Peyer's patch (tissue), 4 donors: ENCODE measurements at regions not wholly inside any gene's neighbourhood (a gene's known extent, or its start where the extent isn't known, plus 50 kb on each side); places are given as distances from the start of the nearest gene placed in this dataset.

Experiments used
- DNase-seq, 3 donors: peaks; one replicate each; pipeline ENCODE4 v3.0.0-alpha.2; 2017 to 2019
- H3K27ac ChIP-seq, 4 donors: fragments of 200-600 bp; sonication (generic); one replicate each; pipeline ENCODE4 v1.5.1; 2016 to 2019
- H3K27me3 ChIP-seq, 2 donors: fragments of 200-600 bp; sonication (generic); one replicate each; pipeline ENCODE4 v1.5.1; 2019
- H3K36me3 ChIP-seq, 3 donors: fragments of 200-600 bp; sonication (generic); one replicate each; pipeline ENCODE4 v1.5.1; 2016 to 2019
- H3K4me1 ChIP-seq, 4 donors: fragments of 200-600 bp; sonication (generic); one replicate each; pipeline ENCODE4 v1.5.1; 2016 to 2019
- H3K4me3 ChIP-seq, 4 donors: fragments of 200-600 bp; sonication (generic); 1 replicate in 3 of 4; 2 replicates in 1 of 4; pipeline ENCODE4 v1.5.1; 2016 to 2019; ENCODE audit warnings: mild to moderate bottlenecking in 1 of 4
- H3K9me3 ChIP-seq, 4 donors: fragments of 200-600 bp; sonication (generic); one replicate each; pipeline ENCODE4 v1.5.1; 2016 to 2019; ENCODE audit warnings: mild to moderate bottlenecking in 1 of 4
- POLR2A ChIP-seq, 2 donors: fragments of 450-650 bp; IDR thresholded peaks; one replicate each; pipeline ENCODE4 v1.5.1; 2017; ENCODE audit warnings: antibody characterized with exemption in 2 of 2, mild to moderate bottlenecking in 2 of 2, moderate library complexity in 2 of 2
- TF ChIP-seq, protein P1 (sequence below), 6 experiments: fragments of 450-650 bp in 4 of 6; fragments of 200-600 bp in 2 of 6; sonication (generic) in 1 of 6; IDR thresholded peaks; one replicate each; pipeline ENCODE4 v1.5.1; 2017 to 2019; ENCODE audit warnings: antibody characterized with exemption in 6 of 6, mild to moderate bottlenecking in 3 of 6, moderate library complexity in 1 of 6

DNA sequence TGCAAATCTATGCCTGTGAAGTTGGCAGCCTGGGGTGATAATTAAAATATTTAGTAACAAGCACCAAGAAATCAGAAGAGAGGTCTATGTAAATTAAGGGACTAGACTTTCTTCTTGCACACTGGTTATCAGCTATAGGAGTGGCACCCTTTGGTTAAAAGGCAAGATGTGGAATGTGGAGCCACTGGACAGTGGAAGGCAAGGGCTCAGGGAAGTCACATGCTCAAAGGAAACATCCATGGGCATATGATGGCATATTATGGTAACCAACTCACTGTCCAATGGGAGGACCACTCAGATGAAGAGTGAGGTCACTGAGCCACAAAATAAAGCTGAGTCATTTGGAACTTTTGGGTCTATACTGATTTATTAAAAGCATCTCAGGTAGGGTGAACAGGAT lies 165.6 kb upstream of the PRICKLE2 start:
- Histone ChIP-seq H3K27me3 (no peaks in the 10 kb centered on the region), H3K27ac (no peak overlapping the region), H3K9me3 (no peaks in the 10 kb centered on the region), H3K4me3 (no peak overlapping the region), H3K36me3 (no peaks in the 10 kb centered on the region), H3K4me1 (no peaks in the 10 kb centered on the region)
- TF ChIP-seq, protein P1, sequence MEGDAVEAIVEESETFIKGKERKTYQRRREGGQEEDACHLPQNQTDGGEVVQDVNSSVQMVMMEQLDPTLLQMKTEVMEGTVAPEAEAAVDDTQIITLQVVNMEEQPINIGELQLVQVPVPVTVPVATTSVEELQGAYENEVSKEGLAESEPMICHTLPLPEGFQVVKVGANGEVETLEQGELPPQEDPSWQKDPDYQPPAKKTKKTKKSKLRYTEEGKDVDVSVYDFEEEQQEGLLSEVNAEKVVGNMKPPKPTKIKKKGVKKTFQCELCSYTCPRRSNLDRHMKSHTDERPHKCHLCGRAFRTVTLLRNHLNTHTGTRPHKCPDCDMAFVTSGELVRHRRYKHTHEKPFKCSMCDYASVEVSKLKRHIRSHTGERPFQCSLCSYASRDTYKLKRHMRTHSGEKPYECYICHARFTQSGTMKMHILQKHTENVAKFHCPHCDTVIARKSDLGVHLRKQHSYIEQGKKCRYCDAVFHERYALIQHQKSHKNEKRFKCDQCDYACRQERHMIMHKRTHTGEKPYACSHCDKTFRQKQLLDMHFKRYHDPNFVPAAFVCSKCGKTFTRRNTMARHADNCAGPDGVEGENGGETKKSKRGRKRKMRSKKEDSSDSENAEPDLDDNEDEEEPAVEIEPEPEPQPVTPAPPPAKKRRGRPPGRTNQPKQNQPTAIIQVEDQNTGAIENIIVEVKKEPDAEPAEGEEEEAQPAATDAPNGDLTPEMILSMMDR (IDR thresholded peaks at IDR 0.05), result no peak
- TF ChIP-seq POLR2A (IDR thresholded peaks at IDR 0.05), result no peak
- DNase-seq, result no peak

DNA sequence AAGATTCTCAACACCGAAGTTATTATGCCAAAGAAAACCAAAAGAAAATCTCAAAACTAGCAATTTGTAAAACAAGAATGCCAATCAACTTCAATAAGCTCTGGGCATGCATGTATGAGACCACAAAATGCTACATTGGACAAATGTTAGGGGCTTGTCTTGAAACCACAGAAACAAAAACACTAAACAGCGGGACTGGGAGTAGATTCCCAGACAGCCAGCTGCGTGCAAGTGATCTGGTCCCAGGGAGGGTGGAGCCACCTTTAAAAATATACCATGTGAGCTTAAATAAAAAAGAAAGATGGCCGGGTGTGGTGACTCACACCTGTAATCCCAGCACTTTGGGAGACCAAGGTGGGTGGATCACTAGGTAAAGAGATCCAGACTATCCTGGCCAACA lies 163.6 kb upstream of the PRICKLE2 start:
- H3K4me1 ChIP-seq, result no peaks in the 10 kb centered on the region
- no peaks in the 10 kb centered on the region for H3K9me3 ChIP-seq
- no peaks in the 10 kb centered on the region for H3K27me3 ChIP-seq
- H3K4me3 ChIP-seq, result no peak overlapping the region
- no peak overlapping the region for H3K27ac ChIP-seq
- no peak for DNase-seq
- no peaks in the 10 kb centered on the region for H3K36me3 ChIP-seq
- TF ChIP-seq, protein P1 (IDR thresholded peaks at IDR 0.05), result no peak
- TF ChIP-seq POLR2A (IDR thresholded peaks at IDR 0.05), result no peak

DNA sequence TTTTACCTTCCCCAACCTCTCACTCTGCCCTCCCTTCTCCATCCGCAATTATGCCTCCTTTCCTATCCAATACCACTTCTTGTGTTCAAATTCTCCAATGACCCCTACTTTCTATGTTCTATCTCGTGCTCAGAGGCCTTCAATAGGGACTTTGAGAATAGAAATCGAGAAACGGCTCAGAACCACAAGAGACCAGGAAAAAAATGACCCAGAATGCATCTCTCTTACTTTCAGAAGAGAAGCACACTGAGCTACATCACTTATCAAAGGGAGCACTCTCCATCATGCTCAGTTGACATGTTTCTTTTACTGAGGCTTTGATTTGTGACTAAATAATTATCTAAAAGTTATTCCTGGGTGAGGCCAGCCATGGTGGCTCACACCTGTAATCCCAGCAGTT lies 162.4 kb upstream of the PRICKLE2 start:
- Histone ChIP-seq H3K27ac (no peak overlapping the region), H3K4me3 (no peak overlapping the region), H3K27me3 (no peaks in the 10 kb centered on the region), H3K4me1 (no peaks in the 10 kb centered on the region), H3K9me3 (no peaks in the 10 kb centered on the region), H3K36me3 (no peaks in the 10 kb centered on the region)
- no peak for DNase-seq
- TF ChIP-seq, protein P1 (IDR thresholded peaks at IDR 0.05), result no peak
- TF ChIP-seq POLR2A (IDR thresholded peaks at IDR 0.05), result no peak

DNA sequence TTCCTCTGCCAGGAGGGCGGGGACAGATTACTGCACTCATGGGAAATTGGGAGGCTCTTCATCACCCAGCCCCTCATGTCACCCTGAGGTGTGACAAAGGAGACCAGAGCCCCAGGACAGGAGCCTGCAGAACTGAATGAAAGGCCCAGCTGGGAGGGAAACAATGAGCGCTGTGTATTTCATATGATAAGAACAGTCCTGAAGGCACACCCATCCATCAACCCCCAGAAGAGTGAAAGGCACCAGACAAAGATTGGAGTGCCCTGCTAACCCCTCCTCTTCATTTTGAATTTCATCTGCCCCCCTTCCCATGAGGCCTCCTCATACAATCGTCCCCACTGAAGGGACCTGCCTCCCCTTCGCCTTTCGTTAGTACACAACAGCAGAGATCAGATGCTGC lies 160.0 kb upstream of the PRICKLE2 start:
- H3K9me3 ChIP-seq, result no peaks in the 10 kb centered on the region
- no peak for TF ChIP-seq POLR2A (IDR thresholded peaks at IDR 0.05)
- TF ChIP-seq, protein P1 (IDR thresholded peaks at IDR 0.05), result no peak
- H3K4me3 ChIP-seq, result no peak overlapping the region
- H3K36me3 ChIP-seq, result no peaks in the 10 kb centered on the region
- H3K27me3 ChIP-seq, result no peaks in the 10 kb centered on the region
- no peak for DNase-seq
- no peak overlapping the region for H3K27ac ChIP-seq
- no peaks in the 10 kb centered on the region for H3K4me1 ChIP-seq

DNA sequence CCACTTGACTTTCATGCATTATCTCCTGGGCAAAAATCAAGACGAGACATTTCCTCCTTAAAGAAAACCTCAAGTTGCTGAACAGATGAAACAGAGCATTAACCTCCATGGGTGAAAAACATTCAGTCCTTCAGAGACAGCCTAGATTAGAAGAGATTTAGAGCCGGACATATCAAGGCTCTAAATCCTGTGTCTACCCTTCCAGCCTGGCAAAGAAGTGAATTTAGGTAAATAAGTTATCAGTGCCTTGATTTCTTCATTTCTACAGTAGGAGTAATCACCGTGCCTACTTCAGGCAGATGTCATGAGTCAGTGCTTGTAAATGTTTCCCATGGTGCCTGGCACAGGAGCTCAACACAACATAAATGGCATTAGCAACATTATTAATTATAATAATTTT lies 159.3 kb upstream of the PRICKLE2 start:
- H3K4me3 ChIP-seq, result no peak overlapping the region
- H3K27me3 ChIP-seq, result no peaks in the 10 kb centered on the region
- H3K4me1 ChIP-seq, result no peaks in the 10 kb centered on the region
- H3K9me3 ChIP-seq, result no peaks in the 10 kb centered on the region
- no peak for DNase-seq
- TF ChIP-seq, protein P1 (IDR thresholded peaks at IDR 0.05), result no peak
- TF ChIP-seq POLR2A (IDR thresholded peaks at IDR 0.05), result no peak
- H3K36me3 ChIP-seq, result no peaks in the 10 kb centered on the region
- H3K27ac ChIP-seq, result no peak overlapping the region

DNA sequence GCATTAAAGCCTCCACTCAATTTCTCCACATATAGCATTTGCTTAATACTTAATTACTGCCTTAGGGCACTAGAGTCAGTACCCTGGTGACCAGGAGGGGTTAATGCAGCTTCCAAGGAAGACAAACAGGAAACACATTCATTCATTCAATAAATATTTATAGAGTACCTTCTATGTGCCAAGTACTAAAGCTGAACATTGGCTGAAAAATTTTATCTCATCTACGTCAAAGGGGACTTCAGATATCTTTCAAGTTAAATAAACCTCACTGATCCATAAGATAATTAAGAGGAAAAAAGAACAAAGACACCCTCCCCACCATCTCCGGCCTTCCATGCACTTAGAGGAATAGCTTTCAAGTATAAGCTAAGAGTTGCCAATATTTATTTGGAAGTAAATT lies 156.9 kb upstream of the PRICKLE2 start:
- DNase-seq, result no peak
- TF ChIP-seq, protein P1 (IDR thresholded peaks at IDR 0.05), result no peak
- TF ChIP-seq POLR2A (IDR thresholded peaks at IDR 0.05), result no peak

More for the DNA sequence above, 156.9 kb upstream of the PRICKLE2 start:
- Histone ChIP-seq H3K9me3 (no peaks in the 10 kb centered on the region), H3K4me1 (no peaks in the 10 kb centered on the region), H3K36me3 (no peaks in the 10 kb centered on the region), H3K27me3 (no peaks in the 10 kb centered on the region), H3K4me3 (no peak overlapping the region), H3K27ac (peak overlapping the region in 2 of 4 donors; percentile 15 to 30)
